Anterior cingulate cortex (tissue), 58 donors: ENCODE measurements at regions not wholly inside any gene's neighbourhood (a gene's known extent, or its start where the extent isn't known, plus 50 kb on each side); places are given as distances from the start of the nearest gene placed in this dataset.
A peak's percentile ranks its signal among the peaks of the same experiment; 100 is the strongest.

Source experiments
- DNase-seq, 58 donors: peaks; one replicate each; lab custom pipeline; 2025; lab: John Stamatoyannopoulos, UW

DNA sequence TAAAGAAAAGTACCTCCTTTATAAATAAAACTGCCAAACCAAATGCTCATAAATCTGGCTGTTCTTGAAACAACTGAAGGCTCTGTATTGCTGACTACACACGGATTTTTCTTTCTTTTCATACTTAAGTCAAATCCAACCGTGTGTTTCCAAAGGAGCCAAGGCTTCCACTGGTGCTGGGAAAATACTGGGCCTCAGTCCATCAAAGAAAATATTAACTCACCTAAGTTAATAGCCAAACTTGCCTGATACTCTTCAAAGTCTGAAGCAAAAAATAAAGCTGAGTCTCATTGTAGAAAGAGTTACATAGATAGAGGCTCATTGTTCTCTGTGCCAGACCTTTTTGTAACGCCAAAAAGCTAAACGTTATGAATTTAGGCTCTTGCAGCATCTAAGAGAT is 350.4 kb upstream of the CDH9 start:
- DNase-seq, result no peak

DNA sequence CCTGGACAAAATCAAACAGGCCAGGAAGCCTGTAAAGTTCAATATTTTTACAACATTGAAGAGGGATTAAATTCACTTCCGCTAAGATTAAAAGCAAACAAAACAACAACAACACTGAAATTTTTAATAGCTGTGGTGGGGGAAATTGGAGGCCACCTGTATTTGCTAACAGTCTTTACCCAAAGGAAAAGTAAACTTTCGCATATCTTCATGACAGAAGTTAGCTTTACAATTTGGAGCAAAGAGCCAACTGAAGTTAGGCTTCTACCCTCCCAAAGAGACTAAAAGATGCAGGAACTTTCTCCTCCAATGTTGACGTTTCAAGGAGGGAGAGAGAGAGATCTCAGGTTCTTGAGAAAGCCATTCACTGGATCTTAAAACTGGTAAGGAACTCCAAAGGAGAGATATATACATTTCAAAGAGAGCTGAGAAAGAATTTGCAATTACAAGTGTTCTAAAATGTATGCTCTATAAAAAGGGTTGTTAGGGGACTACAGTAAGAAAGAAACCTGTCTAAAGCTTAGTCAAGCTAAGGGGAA is 349.2 kb upstream of the CDH9 start:
- DNase-seq, result no peak

- DNase-seq, result no peak
Measured at GRCh38 chr5:27381686-27382085, 343.3 kb upstream of the CDH9 start.

- DNase-seq, result no peak
Measured at GRCh38 chr5:27377626-27378025, 339.2 kb upstream of the CDH9 start.

GRCh38 chr5:27353970-27354369 is 315.6 kb upstream of the CDH9 start:
- no peak for DNase-seq

GRCh38 chr5:27353540-27353939 is 315.2 kb upstream of the CDH9 start:
- DNase-seq, result no peak

DNA sequence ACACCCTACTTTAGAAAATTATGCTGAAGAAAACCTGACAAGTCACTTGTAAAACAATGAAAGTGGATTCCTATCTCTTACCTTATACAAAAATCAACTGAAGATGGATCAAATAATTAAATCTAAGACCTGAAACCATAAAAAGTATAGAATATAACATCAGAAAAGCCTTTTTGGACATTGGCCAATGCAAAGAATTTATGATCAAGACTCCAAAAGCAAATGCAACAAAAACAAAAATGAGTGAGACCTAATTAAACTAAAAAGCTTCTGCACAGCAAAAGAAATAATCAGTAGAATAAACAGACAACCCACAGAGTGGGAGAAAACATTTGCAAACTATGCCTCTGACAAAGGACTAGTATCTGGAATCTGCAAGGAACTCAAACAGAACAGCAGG is 303.0 kb upstream of the CDH9 start:
- no peak for DNase-seq

DNA sequence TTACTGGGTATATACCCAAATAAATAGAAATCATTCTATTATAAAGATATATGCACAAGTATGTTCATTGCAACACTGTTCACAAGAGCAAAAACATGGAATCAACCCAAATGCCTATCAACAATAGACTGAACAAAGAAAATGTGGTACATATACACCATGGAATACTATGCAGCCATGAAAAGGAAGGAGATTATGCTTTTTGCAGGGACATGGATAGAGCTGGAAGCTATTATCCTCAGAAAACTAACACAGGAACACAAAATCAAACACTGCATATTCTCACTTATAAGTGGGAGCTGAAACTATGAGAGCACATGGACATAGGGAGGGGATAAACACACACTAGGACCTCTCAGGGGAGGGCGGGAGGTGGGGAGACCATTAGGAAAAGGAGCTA is 298.4 kb upstream of the CDH9 start:
- no peak for DNase-seq

- DNase-seq, result no peak
Measured at GRCh38 chr5:27328480-27328879, 290.1 kb upstream of the CDH9 start.

DNA sequence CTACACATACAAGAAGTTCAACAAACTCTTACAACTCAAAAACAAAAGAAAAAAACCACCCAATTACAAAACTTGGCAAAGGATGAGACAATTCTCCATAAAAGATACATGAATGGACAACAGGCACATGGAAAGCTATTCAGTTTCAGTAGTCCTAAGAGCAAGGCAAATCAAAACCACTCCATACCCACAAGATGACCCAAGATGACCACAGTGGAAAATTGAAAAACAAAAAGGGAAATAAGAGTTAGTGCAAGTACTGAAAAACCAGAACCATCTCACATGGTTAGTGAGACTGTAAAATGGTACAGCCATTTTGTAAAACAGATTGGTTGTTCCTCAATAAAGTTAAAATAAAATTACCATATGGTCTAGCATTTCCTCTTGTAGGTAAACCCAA is 287.1 kb upstream of the CDH9 start:
- DNase-seq, result no peak

DNA sequence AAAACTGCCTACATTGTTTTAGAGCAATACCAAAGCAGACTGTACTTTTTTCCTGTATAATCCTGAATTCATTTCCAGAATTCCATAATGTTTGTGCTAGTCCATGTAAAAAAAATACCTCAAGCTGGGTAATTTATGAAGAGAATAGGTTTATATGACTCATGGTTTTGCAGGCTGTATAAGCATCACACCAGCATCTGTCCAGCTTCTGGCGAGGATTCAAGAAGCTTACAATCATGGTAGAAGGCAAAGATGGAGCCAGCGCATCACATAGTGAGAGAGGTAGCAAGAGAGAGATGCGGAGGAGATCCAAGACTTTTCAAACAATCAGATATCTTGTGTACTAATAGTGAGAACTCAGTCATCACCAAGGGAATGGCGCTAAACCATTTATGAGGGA is 280.3 kb upstream of the CDH9 start:
- DNase-seq, result no peak

DNA sequence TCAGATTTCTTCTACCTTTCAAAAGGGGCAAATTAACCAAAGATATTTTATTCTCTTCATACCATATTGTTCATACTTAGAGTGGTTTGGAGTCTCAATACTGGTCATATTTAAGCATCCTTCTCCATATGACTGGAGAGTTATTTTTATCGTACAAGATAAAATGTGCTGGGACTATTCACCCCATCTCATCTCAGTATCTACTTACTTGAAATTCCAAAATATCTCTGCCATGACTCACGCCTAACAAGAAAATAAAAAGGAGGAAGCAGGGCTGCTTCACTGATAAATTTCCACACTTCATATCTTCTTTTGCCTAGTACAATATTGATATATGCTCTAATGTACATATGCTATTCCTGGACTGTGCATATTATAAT is 277.9 kb upstream of the CDH9 start:
- no peak for DNase-seq

DNA sequence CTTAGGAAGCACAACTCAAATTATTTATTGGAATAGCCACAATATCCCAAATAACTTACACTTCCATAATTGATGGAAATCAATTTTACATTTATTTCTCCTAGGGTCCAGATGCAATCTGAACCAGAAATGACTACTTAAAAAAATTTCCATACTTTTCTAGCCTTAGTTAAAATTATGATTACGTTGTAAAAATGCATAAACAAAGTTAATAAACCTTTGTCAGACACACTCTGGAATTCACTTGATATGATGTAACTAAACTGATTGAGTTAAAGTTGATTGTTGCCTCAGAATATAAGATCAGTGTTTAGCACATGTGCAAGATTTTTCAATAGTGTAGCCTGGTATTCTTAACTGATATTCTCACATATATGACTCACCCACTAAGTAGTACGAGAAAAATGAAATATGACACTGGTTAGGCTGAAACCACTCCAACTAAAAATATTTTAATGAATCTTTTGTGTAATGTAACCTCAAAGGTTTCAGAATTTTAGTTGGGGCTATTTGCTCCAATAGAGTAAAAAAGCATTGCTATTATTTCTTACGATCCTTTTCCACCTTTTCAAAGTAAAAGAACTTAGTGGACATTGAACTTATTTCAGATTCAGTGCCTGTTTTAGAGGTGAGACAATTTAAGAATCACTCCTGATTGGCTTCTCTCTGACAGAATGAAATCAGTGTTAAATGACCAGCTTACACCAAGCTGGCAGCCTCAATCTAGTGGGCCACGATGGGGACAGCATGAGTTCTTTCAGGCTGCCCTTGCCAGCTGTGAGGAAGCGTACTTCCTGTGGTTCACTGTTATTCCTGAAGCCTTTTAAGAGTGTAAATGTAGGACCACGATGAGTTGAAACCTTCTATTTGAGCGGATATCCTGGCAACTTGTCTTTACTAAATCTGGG is 277.2 kb upstream of the CDH9 start:
- no peak for DNase-seq

DNA sequence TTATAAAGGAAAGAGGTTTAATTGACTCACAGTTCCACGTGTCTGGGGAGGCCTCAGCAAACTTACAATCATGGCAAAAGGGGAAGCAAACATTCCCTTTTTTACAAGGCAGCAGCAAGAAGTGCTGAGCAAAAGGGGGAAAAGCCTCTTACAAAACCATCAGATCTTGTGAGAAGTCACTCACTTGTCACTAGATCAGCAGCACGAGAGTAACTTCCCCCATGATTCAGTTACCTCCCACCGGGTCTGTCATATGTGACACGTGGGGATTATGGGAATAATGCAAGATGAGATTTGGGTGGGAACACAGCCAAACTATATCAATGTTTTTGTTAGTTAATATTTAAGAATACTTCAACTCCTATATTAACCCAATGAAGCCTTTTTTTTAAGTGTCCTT is 275.2 kb upstream of the CDH9 start:
- DNase-seq, result no peak

DNA sequence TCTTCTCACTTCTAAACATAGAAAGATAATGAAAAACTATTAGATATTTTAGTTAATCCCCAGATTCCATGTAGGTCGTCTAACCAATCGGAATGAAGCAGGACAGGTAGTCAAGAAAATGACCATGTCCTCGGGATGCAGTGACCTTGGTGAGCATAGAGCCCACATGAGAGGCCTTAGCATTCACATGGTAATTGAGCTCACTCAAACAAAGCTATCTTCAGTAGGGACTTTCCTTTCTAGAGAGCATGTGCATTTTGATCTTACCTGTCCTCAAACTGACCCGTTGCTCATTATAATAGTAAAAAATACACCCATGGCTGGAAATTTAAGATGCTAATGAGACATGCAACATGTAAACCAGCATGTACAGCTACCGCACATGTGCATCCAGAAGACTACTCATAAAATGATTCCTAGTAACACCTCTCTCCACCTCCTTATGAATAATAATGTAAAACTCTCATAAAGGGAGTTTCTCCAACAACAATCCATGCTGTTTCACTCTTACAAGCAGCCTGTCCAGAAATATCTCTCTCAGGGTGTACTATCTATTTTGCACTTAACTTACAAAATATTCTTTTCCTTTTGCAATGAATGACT is 274.0 kb upstream of the CDH9 start:
- DNase-seq, result no peak

GRCh38 chr5:27311544-27311943 is 273.2 kb upstream of the CDH9 start:
- no peak for DNase-seq

- no peak for DNase-seq
Measured at GRCh38 chr5:27308153-27308552, 269.8 kb upstream of the CDH9 start.

GRCh38 chr5:27290172-27290571 is 251.8 kb upstream of the CDH9 start:
- DNase-seq, result no peak

DNA sequence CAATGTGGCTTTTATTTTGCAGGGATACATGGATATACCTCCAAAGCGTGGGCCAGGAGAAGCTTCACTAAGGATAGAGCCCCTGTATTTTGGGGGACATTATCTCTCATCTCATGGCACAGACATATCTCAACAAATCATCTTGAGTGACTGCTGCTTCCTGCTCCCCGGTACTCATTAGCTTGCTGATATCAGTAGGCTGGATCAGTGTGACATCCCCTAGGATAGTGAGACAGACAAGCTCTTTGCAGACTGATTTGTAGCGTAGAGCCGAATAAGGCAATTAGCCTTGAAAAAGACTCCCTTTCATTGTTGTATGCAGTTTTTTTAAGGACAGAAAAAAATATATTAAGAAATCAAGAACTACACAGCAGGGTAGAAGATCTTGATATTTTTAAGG is 237.7 kb upstream of the CDH9 start:
- DNase-seq, result no peak

DNA sequence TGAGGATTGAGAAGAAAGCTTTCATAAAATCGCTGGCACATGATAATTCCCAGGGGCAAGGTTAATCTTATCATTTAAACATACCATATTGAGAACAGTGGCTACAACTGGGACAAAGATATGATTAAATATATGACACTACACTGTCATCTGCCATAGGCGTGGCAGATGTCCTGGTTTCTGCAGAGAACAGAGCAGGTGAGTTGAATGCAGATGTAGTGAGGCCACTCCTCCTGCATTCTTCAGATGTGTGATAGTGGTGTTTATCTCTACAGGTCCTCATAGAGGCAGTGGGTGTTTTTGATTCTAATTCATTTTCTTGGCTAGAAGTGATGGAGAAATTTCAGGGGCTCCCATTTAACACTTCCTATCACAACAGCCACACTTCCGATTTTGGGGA is 237.0 kb upstream of the CDH9 start:
- DNase-seq, result no peak

DNA sequence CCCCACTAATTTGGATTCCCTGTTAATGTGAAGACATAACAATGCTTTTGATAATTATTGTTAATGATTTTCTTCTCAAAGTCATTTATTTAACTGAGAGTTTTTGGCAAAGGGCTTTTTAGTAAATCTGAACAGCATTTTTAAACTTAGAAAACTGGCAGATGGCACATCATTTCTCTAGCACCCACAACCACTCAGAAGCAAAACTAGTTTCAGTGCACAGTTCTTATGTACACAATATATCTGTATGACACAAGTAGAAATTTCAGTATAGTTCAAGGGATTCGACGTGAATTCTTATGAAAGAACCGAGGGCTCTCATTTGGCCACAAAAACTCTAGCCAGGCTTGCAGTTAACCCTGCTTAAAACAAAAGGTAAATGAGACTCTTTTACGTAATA is 231.4 kb upstream of the CDH9 start:
- peak in 1 of 58 donors; percentile 7 for DNase-seq

- no peak for DNase-seq
Measured at GRCh38 chr5:27267209-27267824, 228.9 kb upstream of the CDH9 start.
